Upper lobe of left lung (tissue), 4 donors: ENCODE measurements at regions not wholly inside any gene's neighbourhood (a gene's known extent, or its start where the extent isn't known, plus 50 kb on each side); places are given as distances from the start of the nearest gene placed in this dataset.

Experiments
- CTCF ChIP-seq, 6 experiments: fragments of 450-650 bp in 4 of 6; fragments of 200-600 bp in 2 of 6; sonication (generic) in 2 of 6; IDR thresholded peaks; one replicate each; pipeline ENCODE4 v1.5.1; 2016 to 2019; ENCODE audit warnings: antibody characterized with exemption in 6 of 6
- POLR2AphosphoS5 ChIP-seq, 2 donors: sonication (generic); formaldehyde crosslinking; IDR thresholded peaks; one replicate each; pipeline ENCODE4 v1.5.1; 2017; ENCODE audit warnings: antibody characterized with exemption in 2 of 2

GRCh38 chr10:84826704-84827103, 498.3 kb downstream of the CCSER2 start:
- TF ChIP-seq CTCF (IDR thresholded peaks at IDR 0.05) (no peak), POLR2AphosphoS5 (IDR thresholded peaks at IDR 0.05) (no peak)
